H1 (cell line): ENCODE measurements at regions not wholly inside any gene's neighbourhood (a gene's known extent, or its start where the extent isn't known, plus 50 kb on each side); places are given as distances from the start of the nearest gene placed in this dataset.

Experiments
- ASH2L ChIP-seq: fragments of 200-600, 300-600 bp; sonication (generic); IDR thresholded peaks from one replicate; pipeline ENCODE4 v1.7.1; 2017; ENCODE audit warnings: low read length
- CTCF ChIP-seq, 3 experiments: IDR thresholded peaks; 1 replicate in 2 of 3; 2 replicates in 1 of 3; pipeline versions ENCODE4 v1.5.1 to v1.6.1; 2011; ENCODE audit warnings: low read length in 3 of 3, mild to moderate bottlenecking in 3 of 3, inconsistent platforms in 2 of 3, low read depth in 1 of 3, moderate library complexity in 1 of 3; ENCODE audit not compliant: insufficient read depth in 1 of 3; ENCODE audit errors: control extremely low read depth in 1 of 3
- POLR2A ChIP-seq, 2 experiments: IDR thresholded peaks; 1 replicate in 1 of 2; 2 replicates in 1 of 2; pipeline ENCODE4 v1.6.1; 2011; ENCODE audit warnings: low read depth in 2 of 2, low read length in 2 of 2, mild to moderate bottlenecking in 2 of 2; ENCODE audit errors: control extremely low read depth in 1 of 2
- RAD21 ChIP-seq, 2 experiments: IDR thresholded peaks in 1 of 2; conservative IDR thresholded peaks in 1 of 2; 2 replicates each; pipeline ENCODE4 v1.6.1; 2011; ENCODE audit warnings: low read depth in 2 of 2, low read length in 2 of 2, improper control_type of control experiment in 1 of 2, inconsistent platforms in 1 of 2, mild to moderate bottlenecking in 1 of 2, moderate library complexity in 1 of 2
- YY1 ChIP-seq: IDR thresholded peaks from 2 replicates; pipeline ENCODE4 v1.6.1; 2011; ENCODE audit warnings: low read depth, mild to moderate bottlenecking, low read length
- ZNF274 ChIP-seq: IDR thresholded peaks from 2 replicates; pipeline ENCODE4 v1.7.0; 2012; ENCODE audit warnings: low read length, borderline replicate concordance; ENCODE audit errors: extremely low read depth

- TF ChIP-seq ZNF274, result no peak
- no peak for TF ChIP-seq POLR2A (IDR thresholded peaks at IDR 0.05; ENCODE audit: control extremely low read depth in 1 of 2, low read depth in 2 of 2, low read length in 2 of 2)
- no peak for TF ChIP-seq CTCF (IDR thresholded peaks at IDR 0.05; ENCODE audit: control extremely low read depth in 1 of 3, insufficient read depth in 1 of 3, low read depth in 1 of 3, low read length in 3 of 3)
- TF ChIP-seq ASH2L, result no peak
- no peak for TF ChIP-seq YY1
- TF ChIP-seq RAD21 (IDR thresholded peaks at IDR 0.05 in 1 of 2, conservative IDR thresholded peaks at IDR 0.05 in 1 of 2; ENCODE audit: low read depth in 2 of 2, low read length in 2 of 2), result no peak
These were observed 224.6 kb upstream of the NTM start for GRCh38 chr11:131145791-131146190.
